AG10803 (cell line): ENCODE measurements at regions not wholly inside any gene's neighbourhood (a gene's known extent, or its start where the extent isn't known, plus 50 kb on each side); places are given as distances from the start of the nearest gene placed in this dataset.

ENCODE experiments used
- DNase-seq: peaks from one replicate; pipeline ENCODE4 v3.0.0; 2010; ENCODE audit warnings: low read depth
- H3K4me3 ChIP-seq: 2 replicates; pipeline ENCODE4 v1.5.1; 2011; ENCODE audit warnings: mild to moderate bottlenecking, low read length, control low read depth
- CTCF ChIP-seq: conservative IDR thresholded peaks from 2 replicates; pipeline ENCODE4 v1.5.1; 2011; ENCODE audit warnings: mild to moderate bottlenecking, low read length, control low read depth, inconsistent platforms

DNA sequence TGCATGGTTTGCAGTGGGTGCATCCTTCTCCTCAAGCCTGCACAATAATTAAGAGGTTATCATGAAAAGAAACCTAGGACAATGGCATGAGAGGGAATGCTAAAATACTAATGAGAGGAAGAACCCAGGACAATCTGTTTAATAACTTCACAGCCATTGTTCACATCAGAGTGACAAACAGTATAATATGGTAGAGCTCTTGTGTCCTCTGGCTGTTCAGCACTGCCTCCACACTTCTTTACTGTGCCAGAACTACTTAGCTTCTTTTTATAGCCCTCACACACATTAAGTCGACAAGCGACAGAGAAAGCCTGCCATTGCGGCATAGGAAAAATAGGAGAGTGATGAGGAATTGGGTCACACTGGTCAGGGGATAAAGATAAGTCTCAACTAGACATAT, 65.0 kb upstream of the MEIS2 start:
- H3K4me3 ChIP-seq: no peak overlapping the region
- no peak for TF ChIP-seq CTCF
- DNase-seq: no peak

DNA sequence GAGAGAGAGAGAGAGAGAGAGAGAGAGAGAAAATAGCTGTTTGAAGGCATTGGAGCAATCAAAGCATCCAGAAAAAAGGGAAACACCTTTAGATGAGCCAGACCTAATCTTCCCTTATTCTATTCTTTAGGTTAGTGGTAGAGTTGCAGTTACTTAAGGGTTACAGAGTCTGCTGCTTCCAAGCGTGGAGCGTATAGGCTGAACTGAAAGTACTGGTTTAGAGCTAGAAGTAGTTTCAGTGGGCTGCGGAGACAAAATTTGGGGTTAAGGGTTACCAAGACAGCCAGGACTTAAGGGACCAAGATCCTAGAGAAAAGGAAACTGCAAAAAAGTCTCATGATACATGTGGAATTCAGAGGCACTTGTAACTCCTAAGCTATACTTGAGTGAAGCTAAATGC, 66.1 kb upstream of the MEIS2 start:
- no peak for DNase-seq
- no peak overlapping the region for H3K4me3 ChIP-seq
- no peak for TF ChIP-seq CTCF

GRCh38 chr15:37181339-37181738, 81.0 kb upstream of the MEIS2 start:
- H3K4me3 ChIP-seq: no peak overlapping the region
- no peak for TF ChIP-seq CTCF

DNA sequence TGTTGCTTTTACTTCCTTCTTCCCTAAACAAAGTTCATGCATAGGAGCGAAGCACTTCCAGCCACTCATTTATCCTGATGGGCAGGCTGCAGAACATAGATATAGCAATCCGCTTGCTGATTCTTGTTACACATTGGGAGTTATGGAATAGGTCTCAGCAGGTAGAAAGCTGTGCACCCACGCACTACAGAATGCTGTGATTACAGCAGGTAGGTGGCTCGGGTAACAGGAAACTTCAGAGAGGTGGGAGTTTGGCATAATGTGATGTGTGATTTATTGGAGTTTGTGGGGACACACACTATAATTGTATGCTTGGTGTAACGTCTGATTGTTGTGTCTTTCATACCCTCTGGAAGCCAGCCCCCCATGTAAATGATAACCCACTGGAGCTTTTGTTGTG, 99.2 kb upstream of the MEIS2 start:
- no peak overlapping the region for H3K4me3 ChIP-seq
- TF ChIP-seq CTCF: no peak
- DNase-seq: no peak

More at GRCh38 chr15:37181339-37181738, 81.0 kb upstream of the MEIS2 start:
- no peak for DNase-seq

DNA sequence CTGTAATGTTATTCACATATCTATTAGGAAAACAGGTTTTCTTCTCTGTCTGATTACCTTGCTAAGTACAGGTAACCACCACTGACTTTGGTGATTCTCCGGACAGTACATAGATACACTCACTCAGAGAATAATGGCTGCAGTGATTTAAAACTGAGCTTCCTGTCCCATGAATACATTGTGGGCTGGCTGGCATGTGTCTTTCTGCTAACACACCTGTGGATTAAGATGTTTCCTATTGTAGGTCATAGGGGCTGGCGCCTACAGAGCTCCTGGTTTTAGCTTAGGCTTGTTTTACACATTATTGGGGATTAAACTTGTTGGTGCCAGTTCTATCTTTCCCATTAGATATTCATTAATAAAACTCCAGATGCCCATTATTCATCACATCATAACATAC, 102.7 kb upstream of the MEIS2 start:
- H3K4me3 ChIP-seq: no peak overlapping the region
- no peak for DNase-seq
- no peak for TF ChIP-seq CTCF

- H3K4me3 ChIP-seq: no peak overlapping the region
- TF ChIP-seq CTCF: no peak
- no peak for DNase-seq
Measured at GRCh38 chr15:37204692-37205091, 104.3 kb upstream of the MEIS2 start.

- no peak for TF ChIP-seq CTCF
- no peak for DNase-seq
- H3K4me3 ChIP-seq: no peak overlapping the region
Measured at GRCh38 chr15:37206690-37207089, 106.3 kb upstream of the MEIS2 start.
